ENCODE measurements at regions not wholly inside any gene's neighbourhood (a gene's known extent, or its start where the extent isn't known, plus 50 kb on each side); places are given as distances from the start of the nearest gene placed in this dataset.

DNA sequence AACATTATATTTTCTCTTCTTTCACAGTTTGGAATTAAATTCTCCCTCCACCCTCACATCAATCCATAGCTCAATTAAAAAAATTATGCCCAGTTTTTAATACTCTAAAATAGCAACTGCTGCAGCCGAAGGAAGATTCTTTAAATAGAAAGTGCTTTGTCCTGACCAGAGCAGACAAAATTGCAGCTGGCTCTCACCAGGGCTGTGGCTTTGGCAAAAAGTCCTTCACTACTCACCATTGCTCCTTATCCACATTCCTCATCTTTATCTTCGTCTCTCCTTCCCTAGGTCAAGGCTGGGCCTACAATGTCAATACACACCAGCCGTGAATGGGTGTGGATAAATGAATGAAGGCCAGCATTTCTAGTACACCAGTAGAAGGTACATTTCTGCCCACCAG is 107.9 kb upstream of the VGLL2 start:
- H3K27me3 ChIP-seq (ENCODE audit: control insufficient read depth in 3 of 3, insufficient read depth in 3 of 3, low read length in 3 of 3): no peaks in the 10 kb centered on the region
- H3K9me3 ChIP-seq (ENCODE audit: control insufficient read depth in 2 of 2, insufficient read depth in 1 of 2, low read depth in 1 of 2, low read length in 1 of 2): no peaks in the 10 kb centered on the region
- DNase-seq (no peak), FAIRE-seq (no peak)
- no peak overlapping the region for H3K27ac ChIP-seq (ENCODE audit: low read depth in 1 of 3, low read length in 2 of 3)
- H3K4me3 ChIP-seq (ENCODE audit: low read depth in 1 of 3, low read length in 3 of 3): no peak overlapping the region
- 42 to 49% (median 42%) methylated on average over 3 of the region's 3 CpGs for WGBS, 3 donors
- no peaks in the 10 kb centered on the region for H3K36me3 ChIP-seq (ENCODE audit: control insufficient read depth in 3 of 3, insufficient read depth in 2 of 3, low read depth in 1 of 3, low read length in 3 of 3)
- H3K4me1 ChIP-seq (ENCODE audit: control insufficient read depth in 3 of 3, insufficient read depth in 2 of 3, low read depth in 1 of 3, low read length in 2 of 3): no peaks in the 10 kb centered on the region

- H3K9me3 ChIP-seq (ENCODE audit: control insufficient read depth in 2 of 2, insufficient read depth in 1 of 2, low read depth in 1 of 2, low read length in 1 of 2): no peaks in the 10 kb centered on the region
- no peaks in the 10 kb centered on the region for H3K36me3 ChIP-seq (ENCODE audit: control insufficient read depth in 3 of 3, insufficient read depth in 2 of 3, low read depth in 1 of 3, low read length in 3 of 3)
- FAIRE-seq (no peak), DNase-seq (no peak)
- H3K27ac ChIP-seq (ENCODE audit: low read depth in 1 of 3, low read length in 2 of 3): no peak overlapping the region
- no peaks in the 10 kb centered on the region for H3K27me3 ChIP-seq (ENCODE audit: control insufficient read depth in 3 of 3, insufficient read depth in 3 of 3, low read length in 3 of 3)
- no peaks in the 10 kb centered on the region for H3K4me1 ChIP-seq (ENCODE audit: control insufficient read depth in 3 of 3, insufficient read depth in 2 of 3, low read depth in 1 of 3, low read length in 2 of 3)
- WGBS, 3 donors: 14 to 34% (median 26%) methylated on average over 2 of the region's 2 CpGs
- H3K4me3 ChIP-seq (ENCODE audit: low read depth in 1 of 3, low read length in 3 of 3): no peak overlapping the region
Observed at GRCh38 chr6:117165911-117166499, 99.4 kb upstream of the VGLL2 start.

DNA sequence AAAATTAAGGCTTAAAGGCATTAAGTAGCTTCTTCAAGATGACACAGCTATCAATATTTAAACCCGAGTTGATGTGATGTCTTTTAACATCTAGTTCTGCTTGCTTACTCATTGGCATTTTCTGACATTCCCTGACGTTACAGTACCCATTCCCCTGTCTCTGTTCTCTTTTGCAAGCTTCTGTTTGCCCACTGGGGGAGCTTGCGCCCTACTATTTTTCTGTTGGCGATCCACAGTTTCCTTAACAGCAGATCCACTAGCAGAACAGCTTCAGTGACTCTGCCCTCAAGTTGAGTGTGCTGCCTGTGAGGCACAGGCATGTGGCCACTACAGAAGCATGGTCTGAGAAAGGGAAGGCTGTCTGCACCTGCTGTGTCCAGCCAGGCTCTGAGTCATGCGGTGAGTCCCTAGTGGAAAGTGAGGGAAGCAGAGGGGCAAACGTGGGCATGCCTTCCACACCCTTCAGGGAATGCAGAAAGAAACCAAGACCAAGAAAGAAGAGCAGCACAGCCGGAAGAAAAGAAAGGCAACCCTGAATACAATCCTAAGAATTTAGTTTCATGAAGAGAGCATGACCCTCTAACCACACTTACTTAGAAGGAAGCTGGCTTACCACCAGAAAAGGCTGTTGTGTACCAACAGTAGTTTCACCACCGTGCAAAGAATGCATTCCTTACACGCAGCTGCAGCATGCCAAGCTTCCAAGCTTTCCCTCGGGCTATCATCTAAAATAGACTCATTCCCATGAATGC is 97.7 kb upstream of the VGLL2 start:
- Histone ChIP-seq H3K9me3 (ENCODE audit: control insufficient read depth in 2 of 2, insufficient read depth in 1 of 2, low read depth in 1 of 2, low read length in 1 of 2) (no peaks in the 10 kb centered on the region), H3K4me1 (ENCODE audit: control insufficient read depth in 3 of 3, insufficient read depth in 2 of 3, low read depth in 1 of 3, low read length in 2 of 3) (no peaks in the 10 kb centered on the region), H3K36me3 (ENCODE audit: control insufficient read depth in 3 of 3, insufficient read depth in 2 of 3, low read depth in 1 of 3, low read length in 3 of 3) (no peaks in the 10 kb centered on the region), H3K4me3 (ENCODE audit: low read depth in 1 of 3, low read length in 3 of 3) (no peak overlapping the region), H3K27me3 (ENCODE audit: control insufficient read depth in 3 of 3, insufficient read depth in 3 of 3, low read length in 3 of 3) (no peaks in the 10 kb centered on the region), H3K27ac (ENCODE audit: low read depth in 1 of 3, low read length in 2 of 3) (no peak overlapping the region)
- 57 to 70% (median 58%) methylated on average over 10 of the region's 10 CpGs for WGBS, 3 donors
- no peak for DNase-seq
- no peak for FAIRE-seq

DNA sequence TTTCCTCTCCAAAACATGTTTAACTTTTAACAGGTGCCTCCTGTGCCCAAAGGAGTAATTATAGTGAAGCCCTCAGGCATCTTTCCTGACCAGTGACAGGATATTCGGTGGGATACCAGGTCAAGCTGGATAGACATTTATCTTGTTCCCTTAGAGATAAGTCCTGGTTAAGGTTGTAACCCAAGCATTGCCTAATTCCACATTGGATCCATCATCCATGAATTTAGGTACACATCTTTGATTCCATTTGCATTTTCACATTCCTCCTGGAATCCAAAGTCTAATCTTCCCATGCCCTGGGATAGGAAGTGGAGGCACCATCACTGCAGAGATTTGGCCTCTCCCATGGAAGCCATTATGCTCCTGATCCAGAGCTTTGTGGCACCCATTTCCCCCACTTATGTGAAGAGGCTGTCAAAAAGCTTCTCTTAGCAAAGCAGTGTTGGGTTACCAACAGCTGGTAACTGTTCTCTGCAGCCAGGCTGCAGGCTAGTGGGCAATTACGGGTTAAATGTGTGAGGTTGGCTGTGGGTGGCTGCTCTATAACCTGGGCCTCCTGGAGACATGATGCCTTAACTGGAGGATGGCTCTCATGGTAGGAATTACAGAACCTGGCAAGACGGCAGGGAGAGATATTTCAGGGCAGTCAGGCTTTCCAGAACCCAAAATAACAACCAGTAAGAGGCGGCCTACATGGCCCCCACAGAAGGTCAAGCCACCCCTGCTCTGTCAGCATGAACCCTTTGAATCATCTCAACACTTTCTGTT is 96.9 kb upstream of the VGLL2 start:
- WGBS, 3 donors: 51 to 72% (median 61%) methylated on average over 4 of the region's 4 CpGs
- H3K27ac ChIP-seq (ENCODE audit: low read depth in 1 of 3, low read length in 2 of 3): no peak overlapping the region
- no peak overlapping the region for H3K4me3 ChIP-seq (ENCODE audit: low read depth in 1 of 3, low read length in 3 of 3)
- no peak for DNase-seq
- H3K4me1 ChIP-seq (ENCODE audit: control insufficient read depth in 3 of 3, insufficient read depth in 2 of 3, low read depth in 1 of 3, low read length in 2 of 3): no peaks in the 10 kb centered on the region
- H3K27me3 ChIP-seq (ENCODE audit: control insufficient read depth in 3 of 3, insufficient read depth in 3 of 3, low read length in 3 of 3): no peaks in the 10 kb centered on the region
- no peaks in the 10 kb centered on the region for H3K36me3 ChIP-seq (ENCODE audit: control insufficient read depth in 3 of 3, insufficient read depth in 2 of 3, low read depth in 1 of 3, low read length in 3 of 3)
- H3K9me3 ChIP-seq (ENCODE audit: control insufficient read depth in 2 of 2, insufficient read depth in 1 of 2, low read depth in 1 of 2, low read length in 1 of 2): no peaks in the 10 kb centered on the region
- FAIRE-seq: no peak

DNA sequence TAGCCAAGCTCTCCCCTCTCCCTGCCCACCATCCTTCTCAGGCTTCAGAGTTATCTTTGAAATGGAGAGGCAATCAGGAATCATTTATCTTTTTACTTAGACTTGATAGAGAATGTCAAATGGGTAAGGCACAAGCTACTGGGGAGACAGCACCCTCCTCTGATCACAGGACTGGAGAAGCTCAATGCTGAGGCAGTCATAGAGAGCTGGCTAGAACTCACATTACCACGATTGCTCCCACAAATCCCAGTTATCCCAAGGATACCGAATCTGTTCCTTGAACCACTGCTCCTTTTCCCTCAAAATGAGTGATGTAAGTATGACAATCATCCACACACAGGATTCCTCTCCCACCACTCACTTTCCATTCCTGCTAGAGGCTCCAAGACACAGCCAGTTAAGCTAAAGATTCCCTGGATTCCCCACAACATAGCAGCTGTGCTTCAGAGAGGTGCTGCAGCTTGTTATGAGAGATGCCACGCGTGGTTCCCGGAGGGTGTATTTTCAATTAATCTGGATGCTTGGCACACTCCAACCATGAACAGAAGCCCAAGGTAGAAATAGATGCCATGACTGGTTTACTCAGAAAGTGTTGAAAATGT is 96.2 kb upstream of the VGLL2 start:
- no peaks in the 10 kb centered on the region for H3K27me3 ChIP-seq (ENCODE audit: control insufficient read depth in 3 of 3, insufficient read depth in 3 of 3, low read length in 3 of 3)
- no peaks in the 10 kb centered on the region for H3K9me3 ChIP-seq (ENCODE audit: control insufficient read depth in 2 of 2, insufficient read depth in 1 of 2, low read depth in 1 of 2, low read length in 1 of 2)
- H3K4me3 ChIP-seq (ENCODE audit: low read depth in 1 of 3, low read length in 3 of 3): no peak overlapping the region
- no peaks in the 10 kb centered on the region for H3K36me3 ChIP-seq (ENCODE audit: control insufficient read depth in 3 of 3, insufficient read depth in 2 of 3, low read depth in 1 of 3, low read length in 3 of 3)
- no peak overlapping the region for H3K27ac ChIP-seq (ENCODE audit: low read depth in 1 of 3, low read length in 2 of 3)
- FAIRE-seq (no peak), DNase-seq (no peak)
- no peaks in the 10 kb centered on the region for H3K4me1 ChIP-seq (ENCODE audit: control insufficient read depth in 3 of 3, insufficient read depth in 2 of 3, low read depth in 1 of 3, low read length in 2 of 3)
- WGBS, 3 donors: 69 to 84% (median 83%) methylated on average over 5 of the region's 5 CpGs

DNA sequence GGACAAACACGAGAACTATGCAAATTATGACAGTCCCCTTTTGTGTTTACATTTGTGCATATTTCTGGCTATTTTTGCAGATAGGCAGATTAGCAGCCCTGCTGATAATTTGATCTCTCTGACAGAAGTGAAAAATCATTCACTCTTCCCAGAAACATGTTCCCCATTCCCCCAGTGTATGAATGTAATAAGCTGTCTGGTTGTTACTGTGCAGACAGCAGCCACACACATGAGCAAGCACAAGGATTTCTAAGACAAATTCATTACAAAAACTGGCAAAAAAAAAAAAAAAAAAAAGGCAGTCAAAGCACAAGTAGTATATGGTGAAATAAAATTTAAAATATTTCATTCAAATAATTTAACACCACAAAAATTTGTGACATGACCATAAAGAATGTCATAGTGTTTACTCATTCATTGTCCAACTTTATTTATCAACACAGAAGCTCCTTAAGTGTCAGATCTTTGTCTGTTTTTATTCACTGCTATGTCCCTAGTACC is 95.5 kb upstream of the VGLL2 start:
- Histone ChIP-seq H3K9me3 (ENCODE audit: control insufficient read depth in 2 of 2, insufficient read depth in 1 of 2, low read depth in 1 of 2, low read length in 1 of 2) (no peaks in the 10 kb centered on the region), H3K36me3 (ENCODE audit: control insufficient read depth in 3 of 3, insufficient read depth in 2 of 3, low read depth in 1 of 3, low read length in 3 of 3) (no peaks in the 10 kb centered on the region), H3K27ac (ENCODE audit: low read depth in 1 of 3, low read length in 2 of 3) (no peak overlapping the region), H3K4me3 (ENCODE audit: low read depth in 1 of 3, low read length in 3 of 3) (no peak overlapping the region), H3K27me3 (ENCODE audit: control insufficient read depth in 3 of 3, insufficient read depth in 3 of 3, low read length in 3 of 3) (no peaks in the 10 kb centered on the region), H3K4me1 (ENCODE audit: control insufficient read depth in 3 of 3, insufficient read depth in 2 of 3, low read depth in 1 of 3, low read length in 2 of 3) (no peaks in the 10 kb centered on the region)
- DNase-seq: no peak
- FAIRE-seq: no peak
- WGBS, 3 donors: 3 to 34% (median 17%) methylated on average over 1 of the region's 1 CpG

DNA sequence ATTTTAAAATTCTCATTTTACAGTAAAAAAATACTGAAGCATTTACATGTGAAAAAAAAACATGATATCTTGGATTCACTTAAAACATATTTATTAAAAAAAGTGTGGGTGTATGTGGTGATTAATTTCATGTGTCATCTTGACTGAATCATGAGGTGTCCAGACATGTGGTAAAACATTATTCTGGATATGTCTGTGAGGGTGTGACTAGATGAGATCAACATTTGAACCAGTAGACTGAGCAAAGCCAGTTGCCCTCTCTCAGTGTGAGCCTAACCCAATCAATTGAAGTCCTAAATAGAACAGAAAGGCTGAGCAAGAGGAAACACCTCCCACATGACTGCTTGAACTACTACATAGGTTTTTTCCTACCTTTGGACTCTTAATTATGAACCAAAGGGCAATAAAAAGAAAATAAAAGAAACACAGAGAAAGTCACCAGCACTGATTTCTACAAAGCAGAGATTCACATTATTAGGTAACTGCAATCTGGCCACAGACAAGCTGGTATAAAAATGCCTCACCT is 90.5 kb upstream of the VGLL2 start:
- Histone ChIP-seq H3K36me3 (ENCODE audit: control insufficient read depth in 3 of 3, insufficient read depth in 2 of 3, low read depth in 1 of 3, low read length in 3 of 3) (no peaks in the 10 kb centered on the region), H3K4me1 (ENCODE audit: control insufficient read depth in 3 of 3, insufficient read depth in 2 of 3, low read depth in 1 of 3, low read length in 2 of 3) (no peaks in the 10 kb centered on the region), H3K27ac (ENCODE audit: low read depth in 1 of 3, low read length in 2 of 3) (no peak overlapping the region), H3K4me3 (ENCODE audit: low read depth in 1 of 3, low read length in 3 of 3) (no peak overlapping the region), H3K27me3 (ENCODE audit: control insufficient read depth in 3 of 3, insufficient read depth in 3 of 3, low read length in 3 of 3) (no peaks in the 10 kb centered on the region), H3K9me3 (ENCODE audit: control insufficient read depth in 2 of 2, insufficient read depth in 1 of 2, low read depth in 1 of 2, low read length in 1 of 2) (no peaks in the 10 kb centered on the region)
- DNase-seq: no peak
- no peak for FAIRE-seq

DNA sequence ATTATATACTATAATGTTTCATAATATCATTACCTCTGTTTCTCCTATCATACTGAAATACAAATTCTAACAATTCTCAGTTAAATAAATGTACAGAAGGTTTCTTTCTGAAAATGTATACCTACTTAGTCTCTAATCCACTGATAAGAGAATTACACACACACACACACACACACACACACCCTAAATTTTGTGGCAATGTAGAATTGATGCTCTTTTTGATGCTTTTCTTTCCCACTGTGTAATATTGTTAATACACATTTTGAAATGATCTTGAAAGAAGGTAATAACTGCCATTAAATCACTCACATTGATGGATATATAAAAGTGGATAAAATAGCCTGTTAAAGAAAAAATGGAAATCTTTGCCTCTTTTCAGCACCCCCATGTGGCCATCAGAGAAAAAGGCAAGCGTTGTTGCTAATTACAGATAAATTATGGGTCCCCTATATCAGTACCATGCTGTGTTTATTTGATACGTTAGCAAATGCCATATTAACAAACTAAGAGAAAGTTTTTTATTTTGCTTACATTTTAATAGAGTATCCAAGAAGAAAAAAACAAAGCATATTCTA is 76.6 kb upstream of the VGLL2 start:
- Histone ChIP-seq H3K4me3 (ENCODE audit: low read depth in 1 of 3, low read length in 3 of 3) (no peak overlapping the region), H3K36me3 (ENCODE audit: control insufficient read depth in 3 of 3, insufficient read depth in 2 of 3, low read depth in 1 of 3, low read length in 3 of 3) (no peaks in the 10 kb centered on the region), H3K27me3 (ENCODE audit: control insufficient read depth in 3 of 3, insufficient read depth in 3 of 3, low read length in 3 of 3) (no peaks in the 10 kb centered on the region), H3K4me1 (ENCODE audit: control insufficient read depth in 3 of 3, insufficient read depth in 2 of 3, low read depth in 1 of 3, low read length in 2 of 3) (no peaks in the 10 kb centered on the region), H3K9me3 (ENCODE audit: control insufficient read depth in 2 of 2, insufficient read depth in 1 of 2, low read depth in 1 of 2, low read length in 1 of 2) (no peaks in the 10 kb centered on the region), H3K27ac (ENCODE audit: low read depth in 1 of 3, low read length in 2 of 3) (no peak overlapping the region)
- DNase-seq: no peak
- no peak for FAIRE-seq
- 9 to 14% (median 12%) methylated on average over 2 of the region's 2 CpGs for WGBS, 3 donors

Measured in small intestine (tissue), 7 donors.